Heart right ventricle (tissue), 16 donors: ENCODE measurements at regions not wholly inside any gene's neighbourhood (a gene's known extent, or its start where the extent isn't known, plus 50 kb on each side); places are given as distances from the start of the nearest gene placed in this dataset.

ENCODE experiments used
- ATAC-seq, 8 donors: fragments of 200-7000 bp; cut with Tn5 transposase; one replicate each; pipeline ENCODE4 v1.9.1; 2020; ENCODE audit warnings: mild to moderate bottlenecking in 8 of 8, moderate library complexity in 8 of 8, moderate number of reproducible peaks in 1 of 8
- DNase-seq, 2 donors: peaks; one replicate each; pipeline ENCODE4 v3.0.0-alpha.2; 2020
- H3K27ac ChIP-seq, 10 donors: fragments of 200-600 bp; sonication (generic) in 2 of 10; one replicate each; pipeline versions ENCODE4 v1.5.0 to v1.8.0; 2020 to 2022; ENCODE audit warnings: mild to moderate bottlenecking in 3 of 10
- H3K27me3 ChIP-seq, 7 donors: fragments of 200-600 bp; one replicate each; pipeline ENCODE4 v1.8.0; 2021 to 2022; ENCODE audit warnings: mild to moderate bottlenecking in 2 of 7
- H3K36me3 ChIP-seq, 9 donors: fragments of 200-600 bp; sonication (generic) in 1 of 9; one replicate each; pipeline versions ENCODE4 v1.5.0 to v1.8.0; 2020 to 2022; ENCODE audit warnings: mild to moderate bottlenecking in 2 of 9
- H3K4me1 ChIP-seq, 9 donors: fragments of 200-600 bp; sonication (generic) in 1 of 9; one replicate each; pipeline versions ENCODE4 v1.5.0 to v1.8.0; 2020 to 2022; ENCODE audit warnings: mild to moderate bottlenecking in 4 of 9
- H3K4me3 ChIP-seq, 10 donors: fragments of 200-600 bp; sonication (generic) in 2 of 10; one replicate each; pipeline versions ENCODE4 v1.5.0 to v1.8.0; 2020 to 2022; ENCODE audit warnings: mild to moderate bottlenecking in 7 of 10, moderate library complexity in 2 of 10
- H3K9me3 ChIP-seq, 11 donors: fragments of 200-600 bp in 10 of 11; sonication (generic) in 2 of 11; one replicate each; pipeline versions ENCODE4 v1.5.0 to v1.8.0; 2013 to 2022; ENCODE audit warnings: mild to moderate bottlenecking in 2 of 11, control low read depth in 1 of 11, moderate library complexity in 1 of 11
- WGBS, 2 donors: extraction: QIAGEN DNeasy Blood & Tissue Kit; methylation state at CpG; one replicate each; pipeline ENCODE4 v1.1.7; 2013; ENCODE audit warnings: inconsistent platforms in 1 of 2; 5-methylcytosine and 5-hydroxymethylcytosine counted together
- intact Hi-C, 10 donors: fragments of 100-400 bp; cut with DNase I; formaldehyde crosslinking; loops; one replicate each; pipeline versions ENCODE4 v1.11.1 to v1.14.2; 2022
- TF ChIP-seq, protein P1 (sequence below), 9 donors: fragments of 200-600 bp; sonication (generic) in 2 of 9; IDR thresholded peaks; one replicate each; pipeline versions ENCODE4 v1.5.0 to v1.8.0; 2021 to 2022; ENCODE audit warnings: antibody characterized with exemption in 9 of 9, mild to moderate bottlenecking in 5 of 9, moderate library complexity in 1 of 9
- donor health status: Arrhythmogenic right ventricular cardiomyopathy.
- donor health status: ischemic (EF 13 %, LVEDD 7.1; RV severe dilation, severe dysfunction).
- donor health status: healthy with polysubstance abuse.
- donor health status: DM: no; HTN: yes; CAD: no.
- donor health status: DM: no; HTN: no; CAD: no.
- donor health status: ischemic (EF 25% LVEDD 6.9; RV normal size, moderate dysfunction).
- donor health status: ischemic (EF 25% LVEDD 5.7; RV mildly dilated, moderate dysfunction).
- donor health status: healthy.
- donor health status: DM: yes; HTN: yes; CAD: no.
- donor health status: Ischemic cardiomyopathy.
- donor health status: ischemic (EF 35%, LVEDD 5.7; RV mildly dilated, moderate dysfunction).
- donor health status: nonischemic (EF 11% LVEDD 7.7; RV severe dilation, severe dysfunction).
- donor health status: DM: yes; HTN: yes; CAD: no.
- donor health status: PGD.
- donor health status: ischemic (EF 29% LVEDD 5.4; RV normal size, mild dysfunction).
- donor health status: nonischemic (EF 23%, LVEDD 6.1; RV moderate dilation, normal function).

- ATAC-seq (no peak), DNase-seq (no peak)
- TF ChIP-seq, protein P1, sequence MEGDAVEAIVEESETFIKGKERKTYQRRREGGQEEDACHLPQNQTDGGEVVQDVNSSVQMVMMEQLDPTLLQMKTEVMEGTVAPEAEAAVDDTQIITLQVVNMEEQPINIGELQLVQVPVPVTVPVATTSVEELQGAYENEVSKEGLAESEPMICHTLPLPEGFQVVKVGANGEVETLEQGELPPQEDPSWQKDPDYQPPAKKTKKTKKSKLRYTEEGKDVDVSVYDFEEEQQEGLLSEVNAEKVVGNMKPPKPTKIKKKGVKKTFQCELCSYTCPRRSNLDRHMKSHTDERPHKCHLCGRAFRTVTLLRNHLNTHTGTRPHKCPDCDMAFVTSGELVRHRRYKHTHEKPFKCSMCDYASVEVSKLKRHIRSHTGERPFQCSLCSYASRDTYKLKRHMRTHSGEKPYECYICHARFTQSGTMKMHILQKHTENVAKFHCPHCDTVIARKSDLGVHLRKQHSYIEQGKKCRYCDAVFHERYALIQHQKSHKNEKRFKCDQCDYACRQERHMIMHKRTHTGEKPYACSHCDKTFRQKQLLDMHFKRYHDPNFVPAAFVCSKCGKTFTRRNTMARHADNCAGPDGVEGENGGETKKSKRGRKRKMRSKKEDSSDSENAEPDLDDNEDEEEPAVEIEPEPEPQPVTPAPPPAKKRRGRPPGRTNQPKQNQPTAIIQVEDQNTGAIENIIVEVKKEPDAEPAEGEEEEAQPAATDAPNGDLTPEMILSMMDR (IDR thresholded peaks at IDR 0.05): no peak
- 94 to 95% methylated on average over 5 of the region's 5 CpGs for WGBS, 2 donors
- Histone ChIP-seq H3K36me3 (no peaks in the 10 kb centered on the region), H3K27ac (no peak overlapping the region), H3K27me3 (no peaks in the 10 kb centered on the region), H3K4me1 (no peaks in the 10 kb centered on the region), H3K9me3 (peaks cover 0 to 17% (median 0%) of the 10 kb centered on the region in 11 donors), H3K4me3 (no peak overlapping the region)
- intact Hi-C loops: no loop called here
Measured at GRCh38 chr4:4619821-4620220, 78.0 kb upstream of the STX18 start.

DNA sequence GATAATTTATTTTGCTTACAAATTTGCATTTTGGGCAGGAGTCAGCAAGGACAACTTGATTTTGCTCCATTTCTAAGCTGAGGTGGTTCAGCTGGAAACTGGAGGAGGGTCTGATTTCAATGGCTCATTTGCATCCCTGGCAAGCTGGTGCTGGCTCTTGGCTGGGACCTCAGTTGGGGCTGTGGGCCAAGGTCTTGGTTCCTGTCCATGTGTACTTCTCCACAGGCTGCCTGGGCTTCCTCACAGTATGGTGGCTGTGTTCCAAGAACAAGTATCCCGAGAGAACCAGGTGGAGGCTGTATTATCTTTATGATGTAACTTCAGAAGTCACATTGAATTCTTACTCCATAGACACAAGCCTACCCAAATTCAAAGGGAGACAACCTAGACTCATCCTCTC, 77.0 kb upstream of the STX18 start:
- H3K4me1 ChIP-seq: no peaks in the 10 kb centered on the region
- peaks cover 0 to 17% (median 0%) of the 10 kb centered on the region in 11 donors for H3K9me3 ChIP-seq
- intact Hi-C loops: no loop called here
- ATAC-seq (no peak), DNase-seq (no peak)
- no peaks in the 10 kb centered on the region for H3K27me3 ChIP-seq
- no peak overlapping the region for H3K27ac ChIP-seq
- TF ChIP-seq, protein P1 (IDR thresholded peaks at IDR 0.05): no peak
- 34 to 50% methylated on average over 1 of the region's 1 CpG for WGBS, 2 donors
- H3K4me3 ChIP-seq: no peak overlapping the region
- no peaks in the 10 kb centered on the region for H3K36me3 ChIP-seq

GRCh38 chr4:4614925-4615678, 73.3 kb upstream of the STX18 start:
- ATAC-seq: no peak
- peaks cover 0 to 11% (median 0%) of the 10 kb centered on the region in 11 donors for H3K9me3 ChIP-seq
- WGBS, 2 donors: 66 to 70% methylated on average over 8 of the region's 8 CpGs

DNA sequence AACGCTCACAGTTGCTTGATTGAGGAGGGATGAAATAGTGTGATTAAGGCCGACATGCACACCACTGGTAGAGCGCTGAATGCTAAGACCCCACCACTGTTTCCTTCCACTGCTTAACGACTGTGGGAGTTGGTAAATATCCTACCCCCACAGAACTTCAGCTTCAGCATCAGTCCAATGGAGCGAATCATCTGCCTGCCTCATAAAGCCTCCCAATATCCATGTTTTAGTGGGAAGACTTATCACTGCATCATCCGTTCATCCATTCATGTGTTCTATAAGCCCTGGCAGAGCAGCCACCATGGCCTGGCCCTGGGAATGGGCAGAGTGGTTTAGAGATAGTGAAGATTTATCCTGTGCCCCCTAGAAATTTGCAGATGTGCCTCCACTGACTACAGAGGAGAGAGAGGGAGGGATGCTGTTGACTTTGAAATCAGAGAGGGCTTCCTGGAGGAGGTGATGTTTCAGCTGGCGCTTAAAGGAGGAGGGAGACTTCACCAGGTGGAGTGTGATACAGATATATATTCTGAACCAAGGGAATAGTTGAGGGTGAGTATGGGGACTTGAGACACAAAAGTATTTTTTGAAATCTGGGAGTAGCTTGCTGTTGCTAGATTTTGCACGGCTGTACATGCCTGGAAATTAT, 71.9 kb upstream of the STX18 start:
- intact Hi-C loops: no loop called here
- Histone ChIP-seq H3K4me3 (no peak overlapping the region), H3K9me3 (peaks cover 0 to 5% (median 0%) of the 10 kb centered on the region in 11 donors), H3K36me3 (no peaks in the 10 kb centered on the region), H3K27me3 (no peaks in the 10 kb centered on the region), H3K27ac (no peak overlapping the region), H3K4me1 (no peaks in the 10 kb centered on the region)
- DNase-seq (no peak), ATAC-seq (no peak)
- TF ChIP-seq, protein P1 (IDR thresholded peaks at IDR 0.05): no peak
- 87 to 90% methylated on average over 8 of the region's 8 CpGs for WGBS, 2 donors

More at GRCh38 chr4:4614925-4615678, 73.3 kb upstream of the STX18 start:
- intact Hi-C loops: no loop called here
- H3K27me3 ChIP-seq: no peaks in the 10 kb centered on the region
- no peak overlapping the region for H3K27ac ChIP-seq
- H3K36me3 ChIP-seq: no peaks in the 10 kb centered on the region
- DNase-seq: no peak
- H3K4me3 ChIP-seq: no peak overlapping the region
- no peaks in the 10 kb centered on the region for H3K4me1 ChIP-seq
- TF ChIP-seq, protein P1 (IDR thresholded peaks at IDR 0.05): no peak
